Transverse colon (tissue), 4 donors: ENCODE measurements at regions not wholly inside any gene's neighbourhood (a gene's known extent, or its start where the extent isn't known, plus 50 kb on each side); places are given as distances from the start of the nearest gene placed in this dataset.

Source experiments
- DNase-seq: peaks from one replicate; pipeline ENCODE4 v3.0.0-alpha.2; 2019
- H3K27ac ChIP-seq, 4 donors: fragments of 200-600 bp; sonication (generic); 2 replicates each; pipeline ENCODE4 v1.5.1; 2016 to 2018; ENCODE audit warnings: inconsistent platforms in 4 of 4
- H3K27me3 ChIP-seq: fragments of 200-600 bp; sonication (generic); 2 replicates; pipeline ENCODE4 v1.5.1; 2017; ENCODE audit warnings: inconsistent platforms
- H3K36me3 ChIP-seq, 4 donors: fragments of 200-600 bp; sonication (generic); 2 replicates each; pipeline ENCODE4 v1.5.1; 2017 to 2019; ENCODE audit warnings: inconsistent platforms in 4 of 4
- H3K4me1 ChIP-seq, 4 donors: fragments of 200-600 bp; sonication (generic); 2 replicates each; pipeline ENCODE4 v1.5.1; 2017 to 2020; ENCODE audit warnings: inconsistent platforms in 4 of 4
- H3K4me3 ChIP-seq, 4 donors: fragments of 200-600 bp; sonication (generic); 1 replicate in 1 of 4; 2 replicates in 3 of 4; pipeline versions ENCODE4 v1.5.1 to v1.6.1; 2017 to 2019; ENCODE audit warnings: inconsistent platforms in 4 of 4
- H3K9me3 ChIP-seq, 2 donors: fragments of 200-600 bp; sonication (generic); 2 replicates each; pipeline ENCODE4 v1.5.1; 2017 to 2019; ENCODE audit warnings: inconsistent platforms in 2 of 2
- EP300 ChIP-seq: sonication (generic); formaldehyde crosslinking; IDR thresholded peaks from one replicate; pipeline ENCODE4 v1.6.1; 2017; ENCODE audit warnings: antibody characterized with exemption, low read depth
- POLR2A ChIP-seq: fragments of 450-650 bp; IDR thresholded peaks from one replicate; pipeline ENCODE4 v1.6.1; 2016; ENCODE audit warnings: antibody characterized with exemption, mild to moderate bottlenecking, moderate library complexity
- POLR2AphosphoS5 ChIP-seq, 3 donors: sonication (generic); formaldehyde crosslinking; IDR thresholded peaks; one replicate each; pipeline ENCODE4 v1.6.1; 2016; ENCODE audit warnings: antibody characterized with exemption in 3 of 3
- WGBS, 2 donors: methylation state at CpG; one replicate each; pipeline ENCODE4 v1.1.5; 2018; ENCODE audit warnings: low coverage in 1 of 2; 5-methylcytosine and 5-hydroxymethylcytosine counted together
- in situ Hi-C, 4 donors: fragments of 200-750 bp; cut with MboI; loops; one replicate each; pipeline versions ENCODE4 v1.15.0 to v1.15.1; 2017; ENCODE audit warnings: low sequenced_read_pairs in 3 of 4, low pct_ligation_motif_present in 1 of 4, low pct_unique_long_range_greater_than_20kb in 1 of 4
- intact Hi-C: fragments of 100-400 bp; cut with DNase I; formaldehyde crosslinking; loops from one replicate; pipeline ENCODE4 v1.15.1; 2023; ENCODE audit warnings: low total_unique reads
- TF ChIP-seq, protein P1 (sequence below), 5 experiments: fragments of 200-600 bp in 3 of 5; fragments of 450-650 bp in 2 of 5; sonication (generic) in 3 of 5; IDR thresholded peaks; 1 replicate in 2 of 5; 2 replicates in 3 of 5; pipeline ENCODE4 v1.5.1; 2016 to 2017; ENCODE audit warnings: antibody characterized with exemption in 5 of 5, inconsistent platforms in 3 of 5, mild to moderate bottlenecking in 2 of 5, moderate library complexity in 1 of 5

GRCh38 chr10:89869592-89870156, 168.3 kb downstream of the KIF20B start:
- no peak overlapping the region for H3K4me3 ChIP-seq
- no peaks in the 10 kb centered on the region for H3K36me3 ChIP-seq
- no peaks in the 10 kb centered on the region for H3K9me3 ChIP-seq
- intact Hi-C loops: no loop called here
- H3K27ac ChIP-seq: no peak overlapping the region
- 53 to 69% methylated on average over 2 of the region's 2 CpGs for WGBS, 2 donors
- no peak for TF ChIP-seq EP300
- no peak for TF ChIP-seq POLR2A
- TF ChIP-seq, protein P1, sequence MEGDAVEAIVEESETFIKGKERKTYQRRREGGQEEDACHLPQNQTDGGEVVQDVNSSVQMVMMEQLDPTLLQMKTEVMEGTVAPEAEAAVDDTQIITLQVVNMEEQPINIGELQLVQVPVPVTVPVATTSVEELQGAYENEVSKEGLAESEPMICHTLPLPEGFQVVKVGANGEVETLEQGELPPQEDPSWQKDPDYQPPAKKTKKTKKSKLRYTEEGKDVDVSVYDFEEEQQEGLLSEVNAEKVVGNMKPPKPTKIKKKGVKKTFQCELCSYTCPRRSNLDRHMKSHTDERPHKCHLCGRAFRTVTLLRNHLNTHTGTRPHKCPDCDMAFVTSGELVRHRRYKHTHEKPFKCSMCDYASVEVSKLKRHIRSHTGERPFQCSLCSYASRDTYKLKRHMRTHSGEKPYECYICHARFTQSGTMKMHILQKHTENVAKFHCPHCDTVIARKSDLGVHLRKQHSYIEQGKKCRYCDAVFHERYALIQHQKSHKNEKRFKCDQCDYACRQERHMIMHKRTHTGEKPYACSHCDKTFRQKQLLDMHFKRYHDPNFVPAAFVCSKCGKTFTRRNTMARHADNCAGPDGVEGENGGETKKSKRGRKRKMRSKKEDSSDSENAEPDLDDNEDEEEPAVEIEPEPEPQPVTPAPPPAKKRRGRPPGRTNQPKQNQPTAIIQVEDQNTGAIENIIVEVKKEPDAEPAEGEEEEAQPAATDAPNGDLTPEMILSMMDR (IDR thresholded peaks at IDR 0.05): no peak
- no peak for TF ChIP-seq POLR2AphosphoS5 (IDR thresholded peaks at IDR 0.05)
- H3K27me3 ChIP-seq: peaks cover 5% of the 10 kb centered on the region
- no peak for DNase-seq
- in situ Hi-C loops: no loop called here
- H3K4me1 ChIP-seq: no peaks in the 10 kb centered on the region

DNA sequence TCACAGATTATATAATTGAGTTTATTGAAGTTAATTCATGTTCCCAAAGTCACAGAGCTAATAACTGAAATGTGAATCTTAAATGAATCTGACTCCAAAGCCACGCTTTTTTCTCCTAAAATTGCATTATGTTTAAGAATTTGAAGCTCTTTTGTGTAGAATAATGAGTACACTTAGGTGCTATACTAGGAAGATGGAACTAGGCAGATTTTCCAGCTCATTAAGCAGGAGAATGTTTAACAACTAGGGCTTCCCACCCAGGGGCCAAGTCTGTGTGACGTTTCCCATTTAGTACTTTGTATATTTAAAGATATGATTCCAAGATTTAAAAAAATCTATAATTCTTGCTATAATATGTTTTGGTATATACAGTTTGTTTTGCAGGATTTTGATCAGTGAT, 169.5 kb downstream of the KIF20B start:
- in situ Hi-C loops (no loop called here), intact Hi-C loops (no loop called here)

DNA sequence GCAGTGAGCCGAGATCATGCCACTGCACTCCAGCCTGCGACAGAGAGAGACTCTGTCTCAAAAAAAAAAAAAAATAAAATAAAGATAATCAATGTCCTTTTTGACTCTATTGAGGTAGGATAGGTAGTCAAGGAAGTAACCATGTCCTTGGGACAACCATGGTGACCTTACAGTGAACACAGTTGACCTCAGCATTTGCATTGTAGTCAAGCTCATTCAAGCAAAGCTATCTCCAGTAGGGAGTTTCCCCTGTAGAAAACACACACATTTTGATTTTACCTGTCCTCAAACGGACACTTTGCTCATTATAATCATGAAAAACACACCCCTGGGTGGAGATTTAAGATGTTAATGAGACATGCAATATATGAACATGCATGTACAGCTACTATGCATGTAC, 171.7 kb downstream of the KIF20B start:
- Histone ChIP-seq H3K27me3 (peaks cover 5% of the 10 kb centered on the region), H3K4me1 (no peaks in the 10 kb centered on the region), H3K9me3 (no peaks in the 10 kb centered on the region), H3K27ac (no peak overlapping the region), H3K36me3 (no peaks in the 10 kb centered on the region), H3K4me3 (no peak overlapping the region)
- DNase-seq: no peak
- TF ChIP-seq, protein P1 (IDR thresholded peaks at IDR 0.05): no peak
- TF ChIP-seq EP300 (no peak), POLR2A (no peak), POLR2AphosphoS5 (IDR thresholded peaks at IDR 0.05) (no peak)
- WGBS, 2 donors: 76 to 89% methylated on average over 3 of the region's 3 CpGs
- in situ Hi-C loops (no loop called here), intact Hi-C loops (no loop called here)

More for the DNA sequence above, 169.5 kb downstream of the KIF20B start:
- no peaks in the 10 kb centered on the region for H3K9me3 ChIP-seq
- no peak overlapping the region for H3K4me3 ChIP-seq
- no peaks in the 10 kb centered on the region for H3K36me3 ChIP-seq
- no peaks in the 10 kb centered on the region for H3K4me1 ChIP-seq
- WGBS, 2 donors: 71 to 75% methylated on average over 2 of the region's 2 CpGs
- DNase-seq: no peak
- no peak overlapping the region for H3K27ac ChIP-seq
- H3K27me3 ChIP-seq: peaks cover 5% of the 10 kb centered on the region
- TF ChIP-seq POLR2A (no peak), EP300 (no peak), POLR2AphosphoS5 (IDR thresholded peaks at IDR 0.05) (no peak)
- TF ChIP-seq, protein P1 (IDR thresholded peaks at IDR 0.05): no peak

DNA sequence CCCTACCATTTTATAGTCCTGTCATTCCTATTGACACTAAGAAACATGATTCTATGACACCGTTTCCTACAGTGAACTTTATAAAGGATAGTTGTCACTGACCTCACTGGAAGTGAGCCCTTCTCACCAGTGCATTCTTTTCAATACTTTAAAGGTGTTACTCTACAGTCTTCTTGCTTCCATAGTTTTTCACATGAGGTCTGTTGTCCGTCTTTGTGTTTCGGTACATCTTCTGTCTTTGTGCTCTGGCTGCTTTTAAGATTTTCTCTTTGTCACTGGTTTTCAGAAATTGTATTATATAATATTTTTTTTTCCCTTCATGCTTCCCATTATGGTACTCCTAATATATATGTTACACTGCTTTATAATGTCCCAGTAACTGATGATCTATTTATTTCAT, 174.2 kb downstream of the KIF20B start:
- WGBS, 2 donors: 89 to 90% methylated on average over 3 of the region's 3 CpGs
- H3K36me3 ChIP-seq: no peaks in the 10 kb centered on the region
- H3K4me3 ChIP-seq: no peak overlapping the region
- in situ Hi-C loops (no loop called here), intact Hi-C loops (no loop called here)
- no peak for DNase-seq
- H3K9me3 ChIP-seq: no peaks in the 10 kb centered on the region
- H3K27me3 ChIP-seq: no peaks in the 10 kb centered on the region
- H3K27ac ChIP-seq: no peak overlapping the region
- TF ChIP-seq, protein P1 (IDR thresholded peaks at IDR 0.05): no peak
- TF ChIP-seq POLR2A: no peak
- no peaks in the 10 kb centered on the region for H3K4me1 ChIP-seq
